ENCODE measurements at regions not wholly inside any gene's neighbourhood (a gene's known extent, or its start where the extent isn't known, plus 50 kb on each side); places are given as distances from the start of the nearest gene placed in this dataset.
A peak's percentile ranks its signal among the peaks of the same experiment; 100 is the strongest.

- FAIRE-seq (peak; percentile 83), DNase-seq (ENCODE audit: low spot score) (peak; percentile 50), ATAC-seq (peak; percentile 79)
- Histone ChIP-seq H3K4me3 (replicated peaks in 1 of 3; ENCODE audit: insufficient read depth in 1 of 3, low read depth in 2 of 3, low read length in 3 of 3) (no peak overlapping the region), H3K36me3 (replicated peaks in 1 of 2; ENCODE audit: control insufficient read depth in 1 of 2, insufficient read depth in 2 of 2, low read length in 2 of 2) (no peaks in the 10 kb centered on the region), H3K4me1 (ENCODE audit: insufficient read depth, low read length) (peaks cover 6% of the 10 kb centered on the region; the same call in 1 of the 2 replicates), H3K79me2 (ENCODE audit: insufficient read depth, low read length) (no peaks in the 10 kb centered on the region), H3K27me3 (ENCODE audit: control insufficient read depth in 1 of 2, insufficient read depth in 2 of 2, low read length in 2 of 2) (peaks cover 1 to 4% of the 10 kb centered on the region in 2 experiments; a peak in 2 of 5 replicates), H2AFZ (ENCODE audit: low read length) (no peak overlapping the region), H3K4me2 (ENCODE audit: low read depth, low read length) (no peak overlapping the region), H3K27ac (ENCODE audit: extremely low read length, insufficient read depth, low read length) (no peak overlapping the region), H3K9me3 (ENCODE audit: low read length) (no peaks in the 10 kb centered on the region), H4K20me1 (ENCODE audit: insufficient read depth, low read length) (no peaks in the 10 kb centered on the region), H3K9ac (ENCODE audit: insufficient read depth, low read depth, low read length) (no peak overlapping the region)
- no TSS peak for BruUV-seq (replicated peaks)
- intact Hi-C loops (cut with micrococcal nuclease; ENCODE audit: unreplicated experiment) = no loop called here
- CTCF ChIA-PET (ENCODE audit: low intra/inter-chr PET ratio, low total read pairs) = no interaction called here
- in situ Hi-C loops (cut with HindIII; ENCODE audit: extremely low pct_ligation_motif_present, low pct_unique_long_range_greater_than_20kb) = no loop called here
- TF ChIP-seq DNMT1 (CRISPR knock-in tag; IDR thresholded peaks at IDR 0.05) (no peak), SUZ12 (IDR thresholded peaks at IDR 0.05; ENCODE audit: low read depth, low read length) (0 out of 2 replicates have a peak, but pooled peaks have one; percentile 18), NFYB (CRISPR knock-in tag; IDR thresholded peaks at IDR 0.05) (peak; percentile 64), ZNF234 (CRISPR knock-in tag; conservative IDR thresholded peaks at IDR 0.05) (no peak), ZFP62 (CRISPR knock-in tag; IDR thresholded peaks at IDR 0.05) (no peak), IRF2 (CRISPR knock-in tag; IDR thresholded peaks at IDR 0.05) (no peak), THAP11 (CRISPR knock-in tag; IDR thresholded peaks at IDR 0.05) (peak; percentile 96), NFYC (CRISPR knock-in tag; IDR thresholded peaks at IDR 0.05) (peak; percentile 78), ZNF460 (CRISPR knock-in tag; IDR thresholded peaks at IDR 0.05; ENCODE audit: borderline replicate concordance) (no peak), ZNF3 (CRISPR knock-in tag; IDR thresholded peaks at IDR 0.05) (no peak), ZNF143 (CRISPR knock-in tag; IDR thresholded peaks at IDR 0.05) (peak; percentile 88), ZBTB42 (CRISPR knock-in tag; IDR thresholded peaks at IDR 0.05) (no peak), HCFC1 (IDR thresholded peaks at IDR 0.05; ENCODE audit: low read depth, low read length) (peak; percentile 46; the same call in 1 of the 2 replicates), USF2 (IDR thresholded peaks at IDR 0.05; ENCODE audit: low read depth, low read length) (peak; percentile 66), USF2 (CRISPR knock-in tag; IDR thresholded peaks at IDR 0.05; ENCODE audit: borderline replicate concordance) (peak; percentile 80; the same call in 1 of the 2 replicates), ZNF44 (CRISPR knock-in tag; IDR thresholded peaks at IDR 0.05) (no peak)
- POLR2A ChIA-PET = no interaction called here
Measured at GRCh38 chr6:14799928-14800327, 445.9 kb upstream of the JARID2 start.

All from HepG2 (cell line).